ENCODE measurements at regions not wholly inside any gene's neighbourhood (a gene's known extent, or its start where the extent isn't known, plus 50 kb on each side); places are given as distances from the start of the nearest gene placed in this dataset.

DNA sequence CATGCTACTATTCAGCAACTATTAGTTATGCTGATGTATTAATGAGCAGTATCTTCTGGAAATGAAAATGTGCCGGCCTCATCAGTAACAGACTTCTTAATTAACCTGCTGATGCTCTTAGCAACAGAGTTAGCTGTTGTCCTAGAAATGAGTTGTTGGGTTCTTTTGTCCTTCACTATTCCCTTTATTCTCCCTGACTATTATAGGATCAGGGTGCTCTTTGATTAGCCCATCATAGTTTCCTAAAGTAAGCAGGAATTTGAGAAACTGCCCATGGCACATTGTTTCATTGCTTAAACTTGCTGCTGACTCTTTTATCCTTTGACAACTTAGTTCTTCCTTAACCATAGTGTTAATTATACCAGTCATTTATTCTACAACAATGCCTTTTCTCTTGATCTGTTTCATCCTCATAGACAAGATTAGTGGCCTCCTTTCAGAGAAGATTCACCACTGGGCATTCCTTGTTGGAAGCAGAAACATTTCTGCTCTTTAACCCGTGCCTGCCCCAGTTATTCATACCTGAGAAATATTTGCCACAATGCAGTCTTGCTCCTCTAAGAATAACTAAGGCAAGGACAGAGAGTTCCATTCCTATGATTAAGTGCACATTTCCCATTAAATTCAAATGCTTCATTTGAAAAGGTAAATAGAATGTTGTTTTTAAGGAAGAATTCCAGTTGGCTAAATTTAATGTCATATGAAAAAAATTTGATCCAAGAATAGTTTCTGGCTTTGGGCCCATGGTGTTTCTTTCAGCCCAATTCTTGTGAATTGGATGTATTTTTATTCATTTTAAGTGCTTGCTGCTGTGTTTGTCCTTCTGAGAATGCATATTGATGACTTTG, 573.3 kb upstream of the TBL1XR1 start:
- Histone ChIP-seq H3K4me3 (ENCODE audit: low read length) (no peak overlapping the region), H3K27me3 (ENCODE audit: control insufficient read depth, insufficient read depth, low read length) (no peaks in the 10 kb centered on the region), H3K36me3 (ENCODE audit: control insufficient read depth, insufficient read depth, low read length) (no peaks in the 10 kb centered on the region), H3K27ac (ENCODE audit: low read depth, low read length) (peak overlapping the region; percentile 6), H3K9ac (ENCODE audit: low read length) (no peak overlapping the region), H3K4me1 (ENCODE audit: control insufficient read depth, insufficient read depth, low read length) (peaks cover 15% of the 10 kb centered on the region)

DNA sequence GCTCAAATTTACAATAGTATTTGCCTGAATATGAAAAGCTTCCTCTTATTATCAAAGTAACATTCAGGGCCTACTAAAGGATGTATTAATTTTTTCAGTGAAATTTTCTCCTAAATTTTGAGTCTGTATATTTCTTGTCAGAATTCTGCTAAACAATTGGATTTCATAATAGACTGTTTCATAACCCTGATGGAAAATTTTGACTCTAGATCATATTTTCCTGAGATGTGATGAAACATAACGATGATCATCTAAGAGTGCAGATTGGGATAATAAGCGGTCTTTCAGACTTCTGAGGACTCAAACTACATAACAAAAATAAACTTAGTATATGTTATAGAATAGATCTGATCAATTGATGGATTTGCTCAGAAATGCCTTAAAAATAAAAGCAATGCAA, 574.5 kb upstream of the TBL1XR1 start:
- H3K27ac ChIP-seq (ENCODE audit: low read depth, low read length): no peak overlapping the region
- H3K36me3 ChIP-seq (ENCODE audit: control insufficient read depth, insufficient read depth, low read length): no peaks in the 10 kb centered on the region
- H3K9ac ChIP-seq (ENCODE audit: low read length): no peak overlapping the region
- H3K4me3 ChIP-seq (ENCODE audit: low read length): no peak overlapping the region
- H3K27me3 ChIP-seq (ENCODE audit: control insufficient read depth, insufficient read depth, low read length): no peaks in the 10 kb centered on the region
- H3K4me1 ChIP-seq (ENCODE audit: control insufficient read depth, insufficient read depth, low read length): peaks cover 13% of the 10 kb centered on the region

- no peaks in the 10 kb centered on the region for H3K27me3 ChIP-seq (ENCODE audit: control insufficient read depth, insufficient read depth, low read length)
- H3K36me3 ChIP-seq (ENCODE audit: control insufficient read depth, insufficient read depth, low read length): no peaks in the 10 kb centered on the region
- H3K27ac ChIP-seq (ENCODE audit: low read depth, low read length): no peak overlapping the region
- no peak overlapping the region for H3K4me3 ChIP-seq (ENCODE audit: low read length)
- H3K9ac ChIP-seq (ENCODE audit: low read length): no peak overlapping the region
- H3K4me1 ChIP-seq (ENCODE audit: control insufficient read depth, insufficient read depth, low read length): peaks cover 13% of the 10 kb centered on the region
Measured at GRCh38 chr3:177772908-177773557, 575.8 kb upstream of the TBL1XR1 start.

- Histone ChIP-seq H3K27ac (ENCODE audit: low read depth, low read length) (no peak overlapping the region), H3K9ac (ENCODE audit: low read length) (no peak overlapping the region)
Measured at GRCh38 chr3:177773717-177774116, 576.4 kb upstream of the TBL1XR1 start.

DNA sequence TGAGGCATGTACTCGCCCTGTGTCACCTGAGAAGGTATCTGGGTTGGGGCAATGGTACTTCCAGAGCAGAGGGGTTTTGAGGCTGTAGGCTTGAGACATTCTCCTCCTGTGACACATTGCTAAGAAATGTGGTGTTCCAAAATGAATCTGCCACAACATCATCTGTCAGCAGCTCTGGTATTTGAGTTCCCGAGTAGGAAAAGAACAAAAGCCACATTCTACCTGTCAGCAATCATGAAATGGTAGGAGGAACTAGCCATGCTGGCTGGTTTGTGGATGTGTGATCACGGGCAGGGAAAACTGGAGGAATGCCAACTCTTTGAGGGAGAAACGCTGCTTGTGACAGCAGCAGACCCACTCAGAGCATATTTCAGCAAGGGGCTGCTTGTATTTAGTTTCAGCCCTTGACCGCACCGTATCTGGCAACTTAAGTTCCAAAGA, 579.4 kb upstream of the TBL1XR1 start:
- H3K36me3 ChIP-seq (ENCODE audit: control insufficient read depth, insufficient read depth, low read length): no peaks in the 10 kb centered on the region
- H3K9ac ChIP-seq (ENCODE audit: low read length): no peak overlapping the region
- H3K27me3 ChIP-seq (ENCODE audit: control insufficient read depth, insufficient read depth, low read length): no peaks in the 10 kb centered on the region
- H3K4me1 ChIP-seq (ENCODE audit: control insufficient read depth, insufficient read depth, low read length): peaks cover 9% of the 10 kb centered on the region
- H3K4me3 ChIP-seq (ENCODE audit: low read length): no peak overlapping the region
- no peak overlapping the region for H3K27ac ChIP-seq (ENCODE audit: low read depth, low read length)

More at GRCh38 chr3:177773717-177774116, 576.4 kb upstream of the TBL1XR1 start:
- Histone ChIP-seq H3K4me3 (ENCODE audit: low read length) (no peak overlapping the region), H3K27me3 (ENCODE audit: control insufficient read depth, insufficient read depth, low read length) (no peaks in the 10 kb centered on the region), H3K36me3 (ENCODE audit: control insufficient read depth, insufficient read depth, low read length) (no peaks in the 10 kb centered on the region), H3K4me1 (ENCODE audit: control insufficient read depth, insufficient read depth, low read length) (peaks cover 13% of the 10 kb centered on the region)

- Histone ChIP-seq H3K27ac (ENCODE audit: low read depth, low read length) (no peak overlapping the region), H3K9ac (ENCODE audit: low read length) (no peak overlapping the region), H3K4me1 (ENCODE audit: control insufficient read depth, insufficient read depth, low read length) (peaks cover 17% of the 10 kb centered on the region), H3K36me3 (ENCODE audit: control insufficient read depth, insufficient read depth, low read length) (no peaks in the 10 kb centered on the region), H3K4me3 (ENCODE audit: low read length) (no peak overlapping the region), H3K27me3 (ENCODE audit: control insufficient read depth, insufficient read depth, low read length) (no peaks in the 10 kb centered on the region)
Measured at GRCh38 chr3:177777699-177778098, 580.4 kb upstream of the TBL1XR1 start.

DNA sequence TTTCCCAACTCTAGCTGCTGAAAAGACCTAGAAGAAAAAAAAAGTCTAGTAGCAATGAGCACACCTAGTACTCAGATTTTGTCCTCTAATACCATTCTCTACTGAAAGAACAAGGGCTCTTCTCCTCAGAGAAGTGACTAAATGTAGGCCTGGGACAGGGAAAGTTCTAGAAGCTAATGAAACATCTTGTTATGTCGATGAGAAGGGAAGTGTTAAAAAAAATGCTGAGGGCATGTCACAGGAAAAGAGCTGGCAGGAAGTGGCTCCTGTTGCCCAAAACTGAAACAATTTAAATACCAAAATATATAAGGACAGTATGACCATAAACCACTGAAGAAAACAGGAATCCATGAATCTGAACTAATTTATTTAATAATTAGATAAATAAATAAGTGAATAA, 581.4 kb upstream of the TBL1XR1 start:
- Histone ChIP-seq H3K4me3 (ENCODE audit: low read length) (no peak overlapping the region), H3K4me1 (ENCODE audit: control insufficient read depth, insufficient read depth, low read length) (peaks cover 17% of the 10 kb centered on the region), H3K27me3 (ENCODE audit: control insufficient read depth, insufficient read depth, low read length) (no peaks in the 10 kb centered on the region), H3K36me3 (ENCODE audit: control insufficient read depth, insufficient read depth, low read length) (no peaks in the 10 kb centered on the region), H3K27ac (ENCODE audit: low read depth, low read length) (no peak overlapping the region), H3K9ac (ENCODE audit: low read length) (no peak overlapping the region)

- Histone ChIP-seq H3K4me1 (ENCODE audit: control insufficient read depth, insufficient read depth, low read length) (peaks cover 17% of the 10 kb centered on the region), H3K27me3 (ENCODE audit: control insufficient read depth, insufficient read depth, low read length) (no peaks in the 10 kb centered on the region), H3K9ac (ENCODE audit: low read length) (no peak overlapping the region), H3K4me3 (ENCODE audit: low read length) (no peak overlapping the region), H3K36me3 (ENCODE audit: control insufficient read depth, insufficient read depth, low read length) (no peaks in the 10 kb centered on the region), H3K27ac (ENCODE audit: low read depth, low read length) (peak overlapping the region; percentile 60)
Measured at GRCh38 chr3:177781686-177782161, 584.4 kb upstream of the TBL1XR1 start.

DNA sequence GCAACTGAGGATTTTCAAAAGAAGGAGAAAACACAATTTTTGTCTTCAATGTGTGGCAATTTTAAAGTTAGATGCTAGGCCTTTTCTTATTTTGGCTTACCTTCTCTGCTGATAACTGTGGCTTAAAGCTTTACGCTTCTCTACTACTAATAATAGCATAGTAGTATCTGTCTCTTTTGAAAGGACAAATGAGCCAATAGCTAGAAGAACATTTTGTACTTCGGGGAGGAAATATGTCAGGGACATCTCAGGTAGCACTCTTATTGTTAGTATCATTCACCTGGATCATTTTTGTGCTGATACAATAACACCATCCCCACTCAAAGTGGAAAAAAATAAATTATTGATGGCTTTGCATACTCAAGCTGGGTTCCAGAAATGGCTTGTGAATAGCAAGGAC, 586.1 kb upstream of the TBL1XR1 start:
- Histone ChIP-seq H3K9ac (ENCODE audit: low read length) (no peak overlapping the region), H3K4me3 (ENCODE audit: low read length) (no peak overlapping the region), H3K27ac (ENCODE audit: low read depth, low read length) (no peak overlapping the region), H3K4me1 (ENCODE audit: control insufficient read depth, insufficient read depth, low read length) (peaks cover 17% of the 10 kb centered on the region), H3K36me3 (ENCODE audit: control insufficient read depth, insufficient read depth, low read length) (no peaks in the 10 kb centered on the region), H3K27me3 (ENCODE audit: control insufficient read depth, insufficient read depth, low read length) (no peaks in the 10 kb centered on the region)

GRCh38 chr3:177783767-177784166, 586.5 kb upstream of the TBL1XR1 start:
- Histone ChIP-seq H3K4me1 (ENCODE audit: control insufficient read depth, insufficient read depth, low read length) (peaks cover 20% of the 10 kb centered on the region), H3K36me3 (ENCODE audit: control insufficient read depth, insufficient read depth, low read length) (no peaks in the 10 kb centered on the region), H3K4me3 (ENCODE audit: low read length) (no peak overlapping the region), H3K9ac (ENCODE audit: low read length) (no peak overlapping the region), H3K27ac (ENCODE audit: low read depth, low read length) (no peak overlapping the region), H3K27me3 (ENCODE audit: control insufficient read depth, insufficient read depth, low read length) (no peaks in the 10 kb centered on the region)

DNA sequence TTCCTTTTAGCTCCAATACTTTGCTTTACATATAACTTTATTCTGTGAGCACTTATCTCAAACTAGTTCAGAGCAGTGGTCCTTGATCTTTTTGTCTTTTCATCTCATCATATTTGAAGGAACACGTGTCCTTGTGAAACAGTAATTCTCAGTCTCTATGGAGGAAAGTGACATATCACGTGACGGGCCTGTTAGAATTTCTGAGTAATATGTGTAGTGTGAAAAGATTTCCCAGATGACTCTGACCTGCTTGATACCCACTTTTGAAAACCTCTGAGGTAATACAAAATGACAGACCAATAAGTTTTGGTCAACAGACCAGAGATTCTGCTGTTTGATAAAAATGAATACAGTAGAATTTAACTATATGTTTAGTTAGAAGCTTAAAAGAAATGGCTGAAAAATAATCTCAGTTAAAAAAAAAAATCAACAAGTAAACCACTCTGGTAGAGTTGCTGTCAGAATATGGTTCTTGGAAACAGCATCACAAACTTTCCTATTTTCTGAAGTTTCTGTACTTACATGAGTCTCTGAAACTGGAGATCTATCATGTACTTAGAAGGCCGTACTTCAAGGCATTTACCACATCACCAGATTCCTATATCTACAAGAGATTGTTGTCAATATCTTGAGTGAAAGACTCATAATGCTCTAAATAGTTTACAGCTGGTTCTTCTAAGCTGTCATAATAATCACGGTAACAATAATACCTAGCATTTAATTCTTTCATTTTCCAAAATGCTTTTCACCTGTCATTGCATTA, 590.2 kb upstream of the TBL1XR1 start:
- no peaks in the 10 kb centered on the region for H3K27me3 ChIP-seq (ENCODE audit: control insufficient read depth, insufficient read depth, low read length)
- H3K27ac ChIP-seq (ENCODE audit: low read depth, low read length): no peak overlapping the region
- H3K36me3 ChIP-seq (ENCODE audit: control insufficient read depth, insufficient read depth, low read length): no peaks in the 10 kb centered on the region
- no peak overlapping the region for H3K9ac ChIP-seq (ENCODE audit: low read length)
- no peak overlapping the region for H3K4me3 ChIP-seq (ENCODE audit: low read length)
- peaks cover 9% of the 10 kb centered on the region for H3K4me1 ChIP-seq (ENCODE audit: control insufficient read depth, insufficient read depth, low read length)

- no peak overlapping the region for H3K9ac ChIP-seq (ENCODE audit: low read length)
- peak overlapping the region; percentile 54 for H3K27ac ChIP-seq (ENCODE audit: low read depth, low read length)
- H3K36me3 ChIP-seq (ENCODE audit: control insufficient read depth, insufficient read depth, low read length): no peaks in the 10 kb centered on the region
- H3K27me3 ChIP-seq (ENCODE audit: control insufficient read depth, insufficient read depth, low read length): no peaks in the 10 kb centered on the region
- no peak overlapping the region for H3K4me3 ChIP-seq (ENCODE audit: low read length)
- peaks cover 9% of the 10 kb centered on the region for H3K4me1 ChIP-seq (ENCODE audit: control insufficient read depth, insufficient read depth, low read length)
Measured at GRCh38 chr3:177789500-177789899, 592.2 kb upstream of the TBL1XR1 start.

All from rectal smooth muscle tissue (tissue), 1 donor.